ENCODE measurements at regions not wholly inside any gene's neighbourhood (a gene's known extent, or its start where the extent isn't known, plus 50 kb on each side); places are given as distances from the start of the nearest gene placed in this dataset.

DNA sequence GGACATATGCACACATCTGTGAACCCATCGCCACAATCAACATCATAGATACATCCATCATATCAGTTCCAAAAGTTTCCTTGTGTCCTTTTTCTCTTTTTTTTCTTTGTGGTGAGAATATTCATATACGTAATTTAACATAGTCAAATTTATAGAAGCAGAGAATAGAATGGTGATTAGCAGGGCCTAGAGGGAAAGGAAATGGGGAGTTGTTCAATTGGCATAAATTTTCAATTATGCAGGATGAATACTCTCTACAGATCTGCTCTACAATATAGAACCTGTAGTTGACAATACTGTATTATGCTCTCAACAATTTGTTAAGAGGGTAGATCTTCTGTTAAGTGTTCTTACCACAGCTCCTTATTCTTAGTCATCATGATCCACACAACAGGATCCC, 413.2 kb downstream of the SHISA9 start:
- no peaks in the 10 kb centered on the region for H3K9me3 ChIP-seq (ENCODE audit: insufficient read depth, low read length, severe bottlenecking)
- H3K27ac ChIP-seq (ENCODE audit: low read length): no peak overlapping the region
- H3K4me2 ChIP-seq (ENCODE audit: insufficient read depth, low read length): no peak overlapping the region
- H3K79me2 ChIP-seq (ENCODE audit: insufficient read depth, low read length): no peaks in the 10 kb centered on the region
- H4K20me1 ChIP-seq (ENCODE audit: insufficient read depth, low read length): no peaks in the 10 kb centered on the region
- H3K36me3 ChIP-seq (ENCODE audit: insufficient read depth, low read length): no peaks in the 10 kb centered on the region
- no peak overlapping the region for H2AFZ ChIP-seq (ENCODE audit: low read depth, low read length)
- no peak overlapping the region for H3K4me3 ChIP-seq (ENCODE audit: low read depth in 1 of 2, low read length in 2 of 2)
- TF ChIP-seq, protein P1, sequence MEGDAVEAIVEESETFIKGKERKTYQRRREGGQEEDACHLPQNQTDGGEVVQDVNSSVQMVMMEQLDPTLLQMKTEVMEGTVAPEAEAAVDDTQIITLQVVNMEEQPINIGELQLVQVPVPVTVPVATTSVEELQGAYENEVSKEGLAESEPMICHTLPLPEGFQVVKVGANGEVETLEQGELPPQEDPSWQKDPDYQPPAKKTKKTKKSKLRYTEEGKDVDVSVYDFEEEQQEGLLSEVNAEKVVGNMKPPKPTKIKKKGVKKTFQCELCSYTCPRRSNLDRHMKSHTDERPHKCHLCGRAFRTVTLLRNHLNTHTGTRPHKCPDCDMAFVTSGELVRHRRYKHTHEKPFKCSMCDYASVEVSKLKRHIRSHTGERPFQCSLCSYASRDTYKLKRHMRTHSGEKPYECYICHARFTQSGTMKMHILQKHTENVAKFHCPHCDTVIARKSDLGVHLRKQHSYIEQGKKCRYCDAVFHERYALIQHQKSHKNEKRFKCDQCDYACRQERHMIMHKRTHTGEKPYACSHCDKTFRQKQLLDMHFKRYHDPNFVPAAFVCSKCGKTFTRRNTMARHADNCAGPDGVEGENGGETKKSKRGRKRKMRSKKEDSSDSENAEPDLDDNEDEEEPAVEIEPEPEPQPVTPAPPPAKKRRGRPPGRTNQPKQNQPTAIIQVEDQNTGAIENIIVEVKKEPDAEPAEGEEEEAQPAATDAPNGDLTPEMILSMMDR (IDR thresholded peaks at IDR 0.05; ENCODE audit: borderline replicate concordance, extremely low read depth, low read length, poor library complexity, severe bottlenecking): no peak
- TF ChIP-seq EZH2 (IDR thresholded peaks at IDR 0.05; ENCODE audit: borderline replicate concordance, low read depth, low read length, severe bottlenecking): no peak
- H3K4me1 ChIP-seq (ENCODE audit: insufficient read depth, low read length): no peaks in the 10 kb centered on the region
- DNase-seq (no peak), ATAC-seq (ENCODE audit: insufficient read depth, low read depth) (no peak)
- peaks cover 4% of the 10 kb centered on the region for H3K27me3 ChIP-seq (ENCODE audit: insufficient read depth, low read length, poor library complexity)
- H3K9ac ChIP-seq (ENCODE audit: low read depth, low read length): no peak overlapping the region

GRCh38 chr16:13315642-13316427, 414.4 kb downstream of the SHISA9 start:
- Histone ChIP-seq H4K20me1 (ENCODE audit: insufficient read depth, low read length) (no peaks in the 10 kb centered on the region), H3K4me3 (ENCODE audit: low read depth in 1 of 2, low read length in 2 of 2) (no peak overlapping the region), H3K27ac (ENCODE audit: low read length) (no peak overlapping the region), H3K79me2 (ENCODE audit: insufficient read depth, low read length) (no peaks in the 10 kb centered on the region), H3K4me2 (ENCODE audit: insufficient read depth, low read length) (no peak overlapping the region), H3K9ac (ENCODE audit: low read depth, low read length) (no peak overlapping the region), H3K27me3 (ENCODE audit: insufficient read depth, low read length, poor library complexity) (peaks cover 4% of the 10 kb centered on the region), H2AFZ (ENCODE audit: low read depth, low read length) (no peak overlapping the region), H3K9me3 (ENCODE audit: insufficient read depth, low read length, severe bottlenecking) (no peaks in the 10 kb centered on the region), H3K4me1 (ENCODE audit: insufficient read depth, low read length) (no peaks in the 10 kb centered on the region), H3K36me3 (ENCODE audit: insufficient read depth, low read length) (no peaks in the 10 kb centered on the region)
- DNase-seq: no peak
- TF ChIP-seq, protein P1 (IDR thresholded peaks at IDR 0.05; ENCODE audit: borderline replicate concordance, extremely low read depth, low read length, poor library complexity, severe bottlenecking): no peak
- TF ChIP-seq EZH2 (IDR thresholded peaks at IDR 0.05; ENCODE audit: borderline replicate concordance, low read depth, low read length, severe bottlenecking): no peak
- ATAC-seq (ENCODE audit: insufficient read depth, low read depth): no peak

GRCh38 chr16:13322336-13322735, 420.9 kb downstream of the SHISA9 start:
- no peak overlapping the region for H3K4me3 ChIP-seq (ENCODE audit: low read depth in 1 of 2, low read length in 2 of 2)
- no peaks in the 10 kb centered on the region for H3K79me2 ChIP-seq (ENCODE audit: insufficient read depth, low read length)
- no peaks in the 10 kb centered on the region for H3K9me3 ChIP-seq (ENCODE audit: insufficient read depth, low read length, severe bottlenecking)
- TF ChIP-seq, protein P1 (IDR thresholded peaks at IDR 0.05; ENCODE audit: borderline replicate concordance, extremely low read depth, low read length, poor library complexity, severe bottlenecking): no peak
- TF ChIP-seq EZH2 (IDR thresholded peaks at IDR 0.05; ENCODE audit: borderline replicate concordance, low read depth, low read length, severe bottlenecking): no peak
- no peaks in the 10 kb centered on the region for H3K27me3 ChIP-seq (ENCODE audit: insufficient read depth, low read length, poor library complexity)
- no peak overlapping the region for H3K9ac ChIP-seq (ENCODE audit: low read depth, low read length)
- H3K27ac ChIP-seq (ENCODE audit: low read length): no peak overlapping the region
- no peaks in the 10 kb centered on the region for H4K20me1 ChIP-seq (ENCODE audit: insufficient read depth, low read length)
- no peak overlapping the region for H2AFZ ChIP-seq (ENCODE audit: low read depth, low read length)
- ATAC-seq (ENCODE audit: insufficient read depth, low read depth): no peak
- no peak for DNase-seq
- H3K4me1 ChIP-seq (ENCODE audit: insufficient read depth, low read length): no peaks in the 10 kb centered on the region
- no peak overlapping the region for H3K4me2 ChIP-seq (ENCODE audit: insufficient read depth, low read length)
- no peaks in the 10 kb centered on the region for H3K36me3 ChIP-seq (ENCODE audit: insufficient read depth, low read length)
